ENCODE measurements at regions not wholly inside any gene's neighbourhood (a gene's known extent, or its start where the extent isn't known, plus 50 kb on each side); places are given as distances from the start of the nearest gene placed in this dataset.

- DNase-seq: no peak
These were observed 50.4 kb downstream of the RTL9 start for GRCh38 chrX:110408949-110409588.

GRCh38 chrX:110409925-110410324 is 51.3 kb downstream of the RTL9 start:
- DNase-seq: no peak

- DNase-seq: no peak
These were observed 52.0 kb downstream of the RTL9 start for GRCh38 chrX:110410603-110411002.

GRCh38 chrX:110412971-110413726 is 54.5 kb downstream of the RTL9 start:
- no peak for DNase-seq

GRCh38 chrX:110413727-110414124 is 55.1 kb downstream of the RTL9 start:
- no peak for DNase-seq

- no peak for DNase-seq
These were observed 55.6 kb downstream of the RTL9 start for GRCh38 chrX:110414273-110414672.

GRCh38 chrX:110414679-110415439 is 56.2 kb downstream of the RTL9 start:
- DNase-seq: no peak

- no peak for DNase-seq
These were observed 57.0 kb downstream of the RTL9 start for GRCh38 chrX:110415440-110416170.

GRCh38 chrX:110417128-110417527 is 58.5 kb downstream of the RTL9 start:
- no peak for DNase-seq

GRCh38 chrX:110418316-110419235 is 59.9 kb downstream of the RTL9 start:
- peak; percentile 36 for DNase-seq

- DNase-seq: no peak
These were observed 60.9 kb downstream of the RTL9 start for GRCh38 chrX:110419512-110419911.

- no peak for DNase-seq
These were observed 62.3 kb downstream of the RTL9 start for GRCh38 chrX:110420771-110421499.

- DNase-seq: no peak
These were observed 63.1 kb downstream of the RTL9 start for GRCh38 chrX:110421500-110422455.

- DNase-seq: no peak
These were observed 66.8 kb downstream of the RTL9 start for GRCh38 chrX:110425222-110426154.

- DNase-seq: no peak
These were observed 67.5 kb downstream of the RTL9 start for GRCh38 chrX:110426155-110426504.

GRCh38 chrX:110427076-110427475 is 68.4 kb downstream of the RTL9 start:
- no peak for DNase-seq

- DNase-seq: no peak
These were observed 69.5 kb downstream of the RTL9 start for GRCh38 chrX:110428144-110428543.

GRCh38 chrX:110430293-110431076 is 71.8 kb downstream of the RTL9 start:
- DNase-seq: no peak
